HL-60 (cell line): ENCODE measurements at regions not wholly inside any gene's neighbourhood (a gene's known extent, or its start where the extent isn't known, plus 50 kb on each side); places are given as distances from the start of the nearest gene placed in this dataset.

Source experiments
- DNase-seq, 2 experiments: peaks; one replicate each; pipeline ENCODE4 v3.0.0-alpha.2; 2010 to 2020; ENCODE audit warnings: low read depth in 1 of 2, low spot score in 1 of 2
- H3K27ac ChIP-seq: fragments of 250-450 bp; sonication (Bioruptor Pico); replicated peaks from 2 replicates; pipeline ENCODE4 v1.5.1; 2020; ENCODE audit warnings: mild to moderate bottlenecking, moderate library complexity
- H3K27me3 ChIP-seq: fragments of 250-450 bp; sonication (Bioruptor Pico); 2 replicates; pipeline ENCODE4 v1.5.1; 2021; ENCODE audit warnings: mild to moderate bottlenecking, moderate library complexity; ENCODE audit not compliant: insufficient read depth, poor library complexity, severe bottlenecking
- H3K4me3 ChIP-seq: replicated peaks from 2 replicates; pipeline ENCODE4 v1.5.1; 2011; ENCODE audit warnings: mild to moderate bottlenecking, control low read depth, low read length; ENCODE audit not compliant: insufficient read depth
- GABPA ChIP-seq: IDR thresholded peaks from 2 replicates; pipeline ENCODE4 v1.6.1; 2012; ENCODE audit warnings: low read depth
- POLR2AphosphoS5 ChIP-seq: IDR thresholded peaks from 2 replicates; pipeline ENCODE4 v1.6.1; 2012; ENCODE audit warnings: low read depth
- SPI1 ChIP-seq: IDR thresholded peaks from 2 replicates; pipeline ENCODE4 v1.6.1; 2012; ENCODE audit warnings: low read depth, mild to moderate bottlenecking, borderline replicate concordance
- TF ChIP-seq, protein P1 (sequence below): IDR thresholded peaks from 2 replicates; pipeline ENCODE4 v1.6.1; 2012; ENCODE audit warnings: low read depth; ENCODE audit not compliant: insufficient replicate concordance
- TF ChIP-seq, protein P2 (sequence below): IDR thresholded peaks from one replicate; pipeline ENCODE4 v1.5.1; 2011; ENCODE audit warnings: low read length, control low read depth, inconsistent platforms; ENCODE audit not compliant: insufficient read depth

GRCh38 chr18:41009926-41010325 is 945.1 kb upstream of the PIK3C3 start:
- no peaks in the 10 kb centered on the region for H3K27me3 ChIP-seq
- H3K27ac ChIP-seq, result no peak overlapping the region
- no peak for TF ChIP-seq GABPA
- TF ChIP-seq SPI1, result no peak
- TF ChIP-seq, protein P1, sequence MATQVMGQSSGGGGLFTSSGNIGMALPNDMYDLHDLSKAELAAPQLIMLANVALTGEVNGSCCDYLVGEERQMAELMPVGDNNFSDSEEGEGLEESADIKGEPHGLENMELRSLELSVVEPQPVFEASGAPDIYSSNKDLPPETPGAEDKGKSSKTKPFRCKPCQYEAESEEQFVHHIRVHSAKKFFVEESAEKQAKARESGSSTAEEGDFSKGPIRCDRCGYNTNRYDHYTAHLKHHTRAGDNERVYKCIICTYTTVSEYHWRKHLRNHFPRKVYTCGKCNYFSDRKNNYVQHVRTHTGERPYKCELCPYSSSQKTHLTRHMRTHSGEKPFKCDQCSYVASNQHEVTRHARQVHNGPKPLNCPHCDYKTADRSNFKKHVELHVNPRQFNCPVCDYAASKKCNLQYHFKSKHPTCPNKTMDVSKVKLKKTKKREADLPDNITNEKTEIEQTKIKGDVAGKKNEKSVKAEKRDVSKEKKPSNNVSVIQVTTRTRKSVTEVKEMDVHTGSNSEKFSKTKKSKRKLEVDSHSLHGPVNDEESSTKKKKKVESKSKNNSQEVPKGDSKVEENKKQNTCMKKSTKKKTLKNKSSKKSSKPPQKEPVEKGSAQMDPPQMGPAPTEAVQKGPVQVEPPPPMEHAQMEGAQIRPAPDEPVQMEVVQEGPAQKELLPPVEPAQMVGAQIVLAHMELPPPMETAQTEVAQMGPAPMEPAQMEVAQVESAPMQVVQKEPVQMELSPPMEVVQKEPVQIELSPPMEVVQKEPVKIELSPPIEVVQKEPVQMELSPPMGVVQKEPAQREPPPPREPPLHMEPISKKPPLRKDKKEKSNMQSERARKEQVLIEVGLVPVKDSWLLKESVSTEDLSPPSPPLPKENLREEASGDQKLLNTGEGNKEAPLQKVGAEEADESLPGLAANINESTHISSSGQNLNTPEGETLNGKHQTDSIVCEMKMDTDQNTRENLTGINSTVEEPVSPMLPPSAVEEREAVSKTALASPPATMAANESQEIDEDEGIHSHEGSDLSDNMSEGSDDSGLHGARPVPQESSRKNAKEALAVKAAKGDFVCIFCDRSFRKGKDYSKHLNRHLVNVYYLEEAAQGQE, result no peak
- no peak for TF ChIP-seq POLR2AphosphoS5
- TF ChIP-seq, protein P2, sequence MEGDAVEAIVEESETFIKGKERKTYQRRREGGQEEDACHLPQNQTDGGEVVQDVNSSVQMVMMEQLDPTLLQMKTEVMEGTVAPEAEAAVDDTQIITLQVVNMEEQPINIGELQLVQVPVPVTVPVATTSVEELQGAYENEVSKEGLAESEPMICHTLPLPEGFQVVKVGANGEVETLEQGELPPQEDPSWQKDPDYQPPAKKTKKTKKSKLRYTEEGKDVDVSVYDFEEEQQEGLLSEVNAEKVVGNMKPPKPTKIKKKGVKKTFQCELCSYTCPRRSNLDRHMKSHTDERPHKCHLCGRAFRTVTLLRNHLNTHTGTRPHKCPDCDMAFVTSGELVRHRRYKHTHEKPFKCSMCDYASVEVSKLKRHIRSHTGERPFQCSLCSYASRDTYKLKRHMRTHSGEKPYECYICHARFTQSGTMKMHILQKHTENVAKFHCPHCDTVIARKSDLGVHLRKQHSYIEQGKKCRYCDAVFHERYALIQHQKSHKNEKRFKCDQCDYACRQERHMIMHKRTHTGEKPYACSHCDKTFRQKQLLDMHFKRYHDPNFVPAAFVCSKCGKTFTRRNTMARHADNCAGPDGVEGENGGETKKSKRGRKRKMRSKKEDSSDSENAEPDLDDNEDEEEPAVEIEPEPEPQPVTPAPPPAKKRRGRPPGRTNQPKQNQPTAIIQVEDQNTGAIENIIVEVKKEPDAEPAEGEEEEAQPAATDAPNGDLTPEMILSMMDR, result no peak
- no peak overlapping the region for H3K4me3 ChIP-seq
- DNase-seq, result no peak

- no peak for DNase-seq
- H3K4me3 ChIP-seq, result no peak overlapping the region
- TF ChIP-seq POLR2AphosphoS5 (no peak), SPI1 (no peak), GABPA (no peak)
- TF ChIP-seq, protein P2, result no peak
- TF ChIP-seq, protein P1, result no peak
- H3K27me3 ChIP-seq, result no peaks in the 10 kb centered on the region
- H3K27ac ChIP-seq, result no peak overlapping the region
Observed at GRCh38 chr18:41004324-41004723, 950.7 kb upstream of the PIK3C3 start.

DNA sequence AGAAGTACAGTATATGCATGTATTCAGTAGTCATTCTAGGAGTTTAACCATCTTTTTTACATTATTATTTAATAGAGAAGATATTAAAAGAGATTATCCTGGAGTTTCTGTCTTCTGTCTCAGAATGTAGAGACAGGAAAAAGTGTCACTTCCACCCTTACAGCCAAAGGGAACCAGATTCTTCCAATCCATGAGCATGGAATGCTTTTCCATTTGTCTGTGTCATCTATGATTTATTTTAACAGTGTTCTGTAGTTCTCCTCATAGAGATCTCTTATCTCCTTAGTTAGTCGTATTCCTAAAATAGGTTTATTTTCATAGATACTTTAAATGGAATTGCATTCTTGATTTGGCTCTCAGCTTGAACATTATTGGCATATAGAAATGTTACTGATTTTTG is 959.5 kb upstream of the PIK3C3 start:
- TF ChIP-seq, protein P2, result no peak
- TF ChIP-seq, protein P1, result no peak
- TF ChIP-seq POLR2AphosphoS5, result no peak
- no peak for TF ChIP-seq SPI1
- no peak for TF ChIP-seq GABPA
- no peaks in the 10 kb centered on the region for H3K27me3 ChIP-seq
- no peak for DNase-seq
- no peak overlapping the region for H3K4me3 ChIP-seq
- H3K27ac ChIP-seq, result no peak overlapping the region
